ENCODE measurements at regions not wholly inside any gene's neighbourhood (a gene's known extent, or its start where the extent isn't known, plus 50 kb on each side); places are given as distances from the start of the nearest gene placed in this dataset.

DNA sequence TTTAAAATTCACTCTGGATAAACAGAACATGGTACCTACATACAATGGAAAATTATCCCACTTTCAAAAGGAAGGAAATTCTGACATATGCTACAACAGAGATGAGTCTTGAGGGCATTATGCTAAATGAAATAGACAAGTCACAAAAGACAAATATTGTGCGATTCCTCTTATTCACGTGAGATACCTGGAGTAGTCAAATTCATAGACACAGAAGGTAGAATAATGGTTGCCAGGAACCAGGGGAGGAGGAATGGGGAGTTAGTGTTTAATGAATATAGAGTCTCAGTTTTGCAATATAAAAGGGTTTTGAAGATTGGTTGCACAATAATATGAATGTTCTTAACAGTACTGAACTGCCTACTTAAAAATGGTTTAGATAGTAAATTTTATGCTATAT, 69.8 kb upstream of the WAC start:
- TF ChIP-seq EGR1 (IDR thresholded peaks at IDR 0.05) (no peak), TEAD4 (IDR thresholded peaks at IDR 0.05) (no peak), YY1 (IDR thresholded peaks at IDR 0.05; ENCODE audit: low read depth) (no peak), RAD21 (IDR thresholded peaks at IDR 0.05; ENCODE audit: low read depth) (no peak)
- TF ChIP-seq, protein P1, sequence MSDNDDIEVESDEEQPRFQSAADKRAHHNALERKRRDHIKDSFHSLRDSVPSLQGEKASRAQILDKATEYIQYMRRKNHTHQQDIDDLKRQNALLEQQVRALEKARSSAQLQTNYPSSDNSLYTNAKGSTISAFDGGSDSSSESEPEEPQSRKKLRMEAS (IDR thresholded peaks at IDR 0.05): no peak

DNA sequence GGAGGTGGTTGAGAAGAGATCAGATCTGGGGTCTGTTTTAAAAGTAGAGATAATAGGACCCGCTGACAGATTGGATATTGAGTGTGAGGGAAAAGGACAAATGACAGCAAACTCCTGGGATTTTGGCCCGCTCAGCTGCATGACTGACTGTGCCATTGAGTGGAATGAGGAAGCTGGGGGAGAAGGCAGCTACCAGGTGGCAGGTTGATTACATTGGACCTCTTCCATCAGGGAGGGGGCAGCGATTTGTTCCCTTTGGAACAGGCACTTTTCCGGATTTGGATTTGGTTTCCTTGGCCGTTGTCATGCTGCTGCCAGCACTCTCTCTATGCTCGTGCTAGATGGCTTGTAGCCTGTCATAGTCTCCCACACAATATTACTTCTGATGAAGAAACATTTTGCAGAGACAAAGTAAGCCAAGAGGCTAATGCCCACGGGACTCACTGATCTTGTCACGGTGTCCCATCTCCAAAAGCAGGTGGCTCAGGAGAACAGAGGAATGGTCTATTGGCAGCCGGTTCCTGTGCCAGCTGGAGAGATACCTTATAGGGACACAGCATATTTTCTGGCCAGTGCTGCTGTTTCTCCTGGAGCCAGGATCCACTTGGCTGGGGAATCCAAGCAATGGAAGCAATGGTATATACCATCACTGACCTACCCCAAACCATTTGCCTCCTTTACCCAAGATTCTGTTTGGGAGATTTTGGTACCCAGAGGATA, 69.1 kb upstream of the WAC start:
- TF ChIP-seq ZBTB7A (IDR thresholded peaks at IDR 0.05; ENCODE audit: low read depth) (no peak), EP300 (IDR thresholded peaks at IDR 0.05; ENCODE audit: borderline replicate concordance) (no peak), TCF12 (IDR thresholded peaks at IDR 0.05; ENCODE audit: low read depth) (no peak), TEAD4 (IDR thresholded peaks at IDR 0.05) (no peak), TAF1 (IDR thresholded peaks at IDR 0.05; ENCODE audit: low read depth) (no peak), EGR1 (IDR thresholded peaks at IDR 0.05) (no peak)
- TF ChIP-seq, protein P2, sequence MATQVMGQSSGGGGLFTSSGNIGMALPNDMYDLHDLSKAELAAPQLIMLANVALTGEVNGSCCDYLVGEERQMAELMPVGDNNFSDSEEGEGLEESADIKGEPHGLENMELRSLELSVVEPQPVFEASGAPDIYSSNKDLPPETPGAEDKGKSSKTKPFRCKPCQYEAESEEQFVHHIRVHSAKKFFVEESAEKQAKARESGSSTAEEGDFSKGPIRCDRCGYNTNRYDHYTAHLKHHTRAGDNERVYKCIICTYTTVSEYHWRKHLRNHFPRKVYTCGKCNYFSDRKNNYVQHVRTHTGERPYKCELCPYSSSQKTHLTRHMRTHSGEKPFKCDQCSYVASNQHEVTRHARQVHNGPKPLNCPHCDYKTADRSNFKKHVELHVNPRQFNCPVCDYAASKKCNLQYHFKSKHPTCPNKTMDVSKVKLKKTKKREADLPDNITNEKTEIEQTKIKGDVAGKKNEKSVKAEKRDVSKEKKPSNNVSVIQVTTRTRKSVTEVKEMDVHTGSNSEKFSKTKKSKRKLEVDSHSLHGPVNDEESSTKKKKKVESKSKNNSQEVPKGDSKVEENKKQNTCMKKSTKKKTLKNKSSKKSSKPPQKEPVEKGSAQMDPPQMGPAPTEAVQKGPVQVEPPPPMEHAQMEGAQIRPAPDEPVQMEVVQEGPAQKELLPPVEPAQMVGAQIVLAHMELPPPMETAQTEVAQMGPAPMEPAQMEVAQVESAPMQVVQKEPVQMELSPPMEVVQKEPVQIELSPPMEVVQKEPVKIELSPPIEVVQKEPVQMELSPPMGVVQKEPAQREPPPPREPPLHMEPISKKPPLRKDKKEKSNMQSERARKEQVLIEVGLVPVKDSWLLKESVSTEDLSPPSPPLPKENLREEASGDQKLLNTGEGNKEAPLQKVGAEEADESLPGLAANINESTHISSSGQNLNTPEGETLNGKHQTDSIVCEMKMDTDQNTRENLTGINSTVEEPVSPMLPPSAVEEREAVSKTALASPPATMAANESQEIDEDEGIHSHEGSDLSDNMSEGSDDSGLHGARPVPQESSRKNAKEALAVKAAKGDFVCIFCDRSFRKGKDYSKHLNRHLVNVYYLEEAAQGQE (IDR thresholded peaks at IDR 0.05; ENCODE audit: low read depth): no peak
- TF ChIP-seq, protein P1 (IDR thresholded peaks at IDR 0.05): no peak

DNA sequence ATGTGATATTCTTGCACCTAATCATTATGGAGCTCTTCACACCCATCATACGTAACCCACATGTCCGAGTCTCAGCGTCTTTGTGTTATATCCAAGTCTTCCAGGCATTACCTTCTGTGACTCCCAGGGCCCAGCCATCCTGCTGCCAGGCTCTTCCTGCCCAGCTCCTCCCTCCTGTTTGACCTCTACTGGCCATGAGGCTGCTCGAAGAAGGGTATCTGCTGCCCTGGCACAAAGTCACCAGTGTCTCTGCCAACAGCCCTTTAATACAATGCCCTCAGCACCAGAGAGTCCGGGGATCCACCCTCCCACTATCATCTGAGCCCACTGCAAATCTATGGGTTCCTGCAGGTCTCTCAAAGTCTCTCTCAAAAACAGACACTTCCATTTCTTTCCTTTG, 65.3 kb upstream of the WAC start:
- TF ChIP-seq EGR1 (IDR thresholded peaks at IDR 0.05): no peak
- TF ChIP-seq TCF12 (IDR thresholded peaks at IDR 0.05; ENCODE audit: low read depth): no peak
- no peak for TF ChIP-seq NFIC (IDR thresholded peaks at IDR 0.05)
- no peak for TF ChIP-seq FOXM1 (IDR thresholded peaks at IDR 0.05; ENCODE audit: borderline replicate concordance, low read depth)

DNA sequence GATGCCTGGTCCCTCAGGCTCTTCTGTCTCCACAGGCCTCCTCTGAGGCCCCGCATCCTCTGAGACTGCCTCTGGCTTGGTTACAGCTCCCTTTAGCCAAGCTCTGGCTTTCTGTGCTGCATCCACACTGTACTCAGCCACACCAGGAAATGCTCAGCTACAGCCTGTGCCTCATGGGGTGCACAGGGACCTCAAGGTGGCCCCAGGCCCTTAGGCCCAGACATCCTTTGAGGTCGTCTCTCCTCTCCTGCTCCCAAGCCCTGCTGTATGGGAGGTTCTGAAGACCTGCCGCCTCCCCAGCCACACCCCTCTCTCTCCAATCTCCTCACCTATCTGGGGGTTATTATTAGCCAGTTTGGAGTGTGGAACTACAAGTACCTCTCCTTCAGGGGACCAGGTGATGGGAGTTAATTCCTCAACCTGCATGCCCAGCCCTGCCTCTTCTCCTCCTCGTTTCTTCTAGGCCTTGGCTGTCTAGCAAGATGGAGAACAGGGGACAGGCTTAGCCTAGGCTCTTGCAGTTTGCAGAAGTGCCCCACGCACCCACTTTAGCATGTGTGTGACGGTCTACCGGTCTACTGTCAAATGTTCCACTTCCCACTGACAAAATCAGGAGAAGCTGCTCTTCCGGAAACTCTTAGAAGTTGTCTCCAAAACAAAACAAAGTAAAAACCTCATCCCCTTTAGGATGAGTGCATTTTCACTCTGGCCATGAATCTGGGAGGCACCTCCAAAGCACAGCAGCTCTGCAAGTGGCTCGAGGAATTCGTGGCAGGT, 64.0 kb upstream of the WAC start:
- no peak for TF ChIP-seq TEAD4 (IDR thresholded peaks at IDR 0.05)
- TF ChIP-seq EP300 (IDR thresholded peaks at IDR 0.05; ENCODE audit: borderline replicate concordance): no peak
- TF ChIP-seq RAD21 (IDR thresholded peaks at IDR 0.05; ENCODE audit: low read depth): no peak

DNA sequence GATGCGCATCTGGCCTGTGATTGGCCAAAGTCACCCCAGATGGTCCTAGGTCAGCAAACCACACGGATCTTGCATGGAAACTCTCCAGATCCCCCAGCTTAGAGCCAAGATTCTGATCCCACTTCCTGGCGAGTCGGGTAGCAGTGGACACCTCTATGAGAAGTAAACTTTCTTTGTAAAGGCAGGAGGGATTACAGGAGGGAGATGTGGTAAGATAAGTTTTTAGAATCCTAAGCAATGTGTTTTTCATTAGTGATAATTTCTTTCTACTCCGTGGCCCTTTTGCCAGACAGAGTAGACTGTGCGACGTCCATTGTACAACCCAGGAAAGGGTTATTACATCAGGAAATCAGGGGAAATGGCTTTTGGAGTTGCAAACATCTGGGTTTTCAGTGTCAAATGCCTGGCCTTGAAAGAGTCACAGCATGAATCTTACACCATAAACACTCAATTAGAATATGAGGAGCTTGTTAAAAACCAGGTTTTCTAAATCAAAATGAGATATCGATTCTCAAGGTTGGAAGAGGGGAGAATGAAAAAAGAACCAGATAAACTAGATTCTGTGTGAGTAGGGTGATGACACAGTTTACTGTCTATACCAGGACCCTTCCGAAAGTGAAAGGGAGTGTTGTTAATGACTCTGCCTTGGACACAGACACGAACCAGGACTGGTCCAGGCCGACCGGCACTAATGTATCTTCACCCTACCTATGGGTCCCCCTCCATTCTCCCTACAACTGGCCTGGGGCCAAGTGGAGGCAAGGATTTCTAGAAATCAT, 61.9 kb upstream of the WAC start:
- TF ChIP-seq CEBPB (IDR thresholded peaks at IDR 0.05) (no peak), EP300 (IDR thresholded peaks at IDR 0.05; ENCODE audit: borderline replicate concordance) (no peak), RAD21 (IDR thresholded peaks at IDR 0.05; ENCODE audit: low read depth) (no peak), TEAD4 (IDR thresholded peaks at IDR 0.05) (no peak), YY1 (IDR thresholded peaks at IDR 0.05; ENCODE audit: low read depth) (no peak), CREB1 (IDR thresholded peaks at IDR 0.05; ENCODE audit: low read depth) (no peak), FOXM1 (IDR thresholded peaks at IDR 0.05; ENCODE audit: borderline replicate concordance, low read depth) (no peak)
- TF ChIP-seq, protein P2 (IDR thresholded peaks at IDR 0.05; ENCODE audit: low read depth): no peak

DNA sequence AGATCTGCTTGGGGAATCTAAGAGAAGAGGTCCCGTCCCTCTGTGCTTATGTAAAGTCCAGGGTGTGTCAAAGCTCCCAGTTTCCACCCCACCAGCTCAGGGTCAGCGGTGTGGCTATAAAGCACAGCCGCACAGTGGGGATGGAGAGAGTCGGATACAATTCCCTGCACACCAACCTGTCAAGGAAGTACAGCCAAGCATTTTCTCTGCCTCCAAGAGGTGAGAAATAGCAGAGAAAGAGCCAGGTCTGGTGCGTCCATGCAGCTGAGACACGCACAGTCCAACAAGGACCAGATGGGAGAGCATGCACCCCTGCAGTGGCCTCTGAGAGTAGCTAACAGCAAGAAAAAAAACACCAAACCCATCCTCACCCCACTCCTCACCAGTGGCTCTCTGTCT, 61.3 kb upstream of the WAC start:
- TF ChIP-seq YY1 (IDR thresholded peaks at IDR 0.05; ENCODE audit: low read depth) (no peak), TCF12 (IDR thresholded peaks at IDR 0.05; ENCODE audit: low read depth) (no peak), RAD21 (IDR thresholded peaks at IDR 0.05; ENCODE audit: low read depth) (no peak), ZBTB7A (IDR thresholded peaks at IDR 0.05; ENCODE audit: low read depth) (no peak), TAF1 (IDR thresholded peaks at IDR 0.05; ENCODE audit: low read depth) (no peak), FOXM1 (IDR thresholded peaks at IDR 0.05; ENCODE audit: borderline replicate concordance, low read depth) (no peak), NFIC (IDR thresholded peaks at IDR 0.05) (no peak), CREB1 (IDR thresholded peaks at IDR 0.05; ENCODE audit: low read depth) (no peak), CEBPB (IDR thresholded peaks at IDR 0.05) (no peak), TEAD4 (IDR thresholded peaks at IDR 0.05) (no peak), EP300 (IDR thresholded peaks at IDR 0.05; ENCODE audit: borderline replicate concordance) (no peak), EGR1 (IDR thresholded peaks at IDR 0.05) (no peak)
- TF ChIP-seq, protein P1 (IDR thresholded peaks at IDR 0.05): no peak
- TF ChIP-seq, protein P3, sequence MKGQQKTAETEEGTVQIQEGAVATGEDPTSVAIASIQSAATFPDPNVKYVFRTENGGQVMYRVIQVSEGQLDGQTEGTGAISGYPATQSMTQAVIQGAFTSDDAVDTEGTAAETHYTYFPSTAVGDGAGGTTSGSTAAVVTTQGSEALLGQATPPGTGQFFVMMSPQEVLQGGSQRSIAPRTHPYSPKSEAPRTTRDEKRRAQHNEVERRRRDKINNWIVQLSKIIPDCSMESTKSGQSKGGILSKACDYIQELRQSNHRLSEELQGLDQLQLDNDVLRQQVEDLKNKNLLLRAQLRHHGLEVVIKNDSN (IDR thresholded peaks at IDR 0.05): no peak
- TF ChIP-seq, protein P2 (IDR thresholded peaks at IDR 0.05; ENCODE audit: low read depth): no peak

All from Ishikawa (cell line).